Tibial nerve (tissue), 3 donors: ENCODE measurements at regions not wholly inside any gene's neighbourhood (a gene's known extent, or its start where the extent isn't known, plus 50 kb on each side); places are given as distances from the start of the nearest gene placed in this dataset.

ENCODE experiments used
- CTCF ChIP-seq, 5 experiments: fragments of 200-600 bp in 3 of 5; fragments of 450-650 bp in 2 of 5; sonication (generic) in 3 of 5; IDR thresholded peaks; one replicate each; pipeline ENCODE4 v1.5.1; 2016 to 2019; ENCODE audit warnings: antibody characterized with exemption in 5 of 5, mild to moderate bottlenecking in 3 of 5, moderate library complexity in 2 of 5
- POLR2A ChIP-seq, 2 donors: fragments of 450-650 bp; IDR thresholded peaks; one replicate each; pipeline ENCODE4 v1.6.1; 2017; ENCODE audit warnings: antibody characterized with exemption in 2 of 2, mild to moderate bottlenecking in 2 of 2, moderate library complexity in 2 of 2

- TF ChIP-seq CTCF (IDR thresholded peaks at IDR 0.05) (no peak), POLR2A (IDR thresholded peaks at IDR 0.05) (no peak)
These were observed 114.2 kb upstream of the PTPN1 start for GRCh38 chr20:50395914-50396488.
